ENCODE measurements at regions not wholly inside any gene's neighbourhood (a gene's known extent, or its start where the extent isn't known, plus 50 kb on each side); places are given as distances from the start of the nearest gene placed in this dataset.

- Histone ChIP-seq H3K27me3 (replicated peaks; ENCODE audit: control insufficient read depth, insufficient read depth, low read length) (no peaks in the 10 kb centered on the region), H3K36me3 (ENCODE audit: control insufficient read depth, insufficient read depth, low read length) (no peaks in the 10 kb centered on the region), H3K4me3 (ENCODE audit: low read depth, low read length) (no peak overlapping the region), H3K4me1 (no peaks in the 10 kb centered on the region), H3K9me3 (no peaks in the 10 kb centered on the region)
- H3K27ac Mint-ChIP-seq (ENCODE audit: unreplicated experiment) = no peak overlapping the region
- BruUV-seq (replicated peaks) = no TSS peak
- no peak overlapping the region for H3K4me3 Mint-ChIP-seq (ENCODE audit: unreplicated experiment)
- TF ChIP-seq CTCF (IDR thresholded peaks at IDR 0.05; ENCODE audit: insufficient read depth in 1 of 2, low read depth in 1 of 2, low read length in 1 of 2, severe bottlenecking in 1 of 2, unreplicated experiment in 1 of 2) = no peak
- POLR2A ChIA-PET = no interaction called here
- peaks cover 8% of the 10 kb centered on the region for H3K9me3 Mint-ChIP-seq (ENCODE audit: unreplicated experiment)
- H3K27me3 Mint-ChIP-seq (ENCODE audit: insufficient read depth, unreplicated experiment) = peaks cover 4% of the 10 kb centered on the region
- DNase-seq = no peak
- intact Hi-C loops (cut with micrococcal nuclease; ENCODE audit: unreplicated experiment) = no loop called here
- H3K36me3 Mint-ChIP-seq (ENCODE audit: insufficient read depth, unreplicated experiment) = no peaks in the 10 kb centered on the region
- CTCF ChIA-PET = no interaction called here
- H3K4me1 Mint-ChIP-seq (ENCODE audit: low read depth, unreplicated experiment) = no peaks in the 10 kb centered on the region
Observed at GRCh38 chr2:35337922-35338321, 1017.7 kb upstream of the CRIM1 start.

- intact Hi-C loops (cut with micrococcal nuclease; ENCODE audit: unreplicated experiment) = no loop called here
- Histone ChIP-seq H3K27me3 (replicated peaks; ENCODE audit: control insufficient read depth, insufficient read depth, low read length) (no peaks in the 10 kb centered on the region), H3K9me3 (no peaks in the 10 kb centered on the region), H3K36me3 (ENCODE audit: control insufficient read depth, insufficient read depth, low read length) (no peaks in the 10 kb centered on the region), H3K4me3 (ENCODE audit: low read depth, low read length) (no peak overlapping the region), H3K4me1 (no peaks in the 10 kb centered on the region)
- POLR2A ChIA-PET = no interaction called here
- Mint-ChIP-seq H3K36me3 (ENCODE audit: insufficient read depth, unreplicated experiment) (no peaks in the 10 kb centered on the region), H3K27ac (ENCODE audit: unreplicated experiment) (no peak overlapping the region), H3K4me1 (ENCODE audit: low read depth, unreplicated experiment) (no peaks in the 10 kb centered on the region), H3K9me3 (ENCODE audit: unreplicated experiment) (no peaks in the 10 kb centered on the region), H3K4me3 (ENCODE audit: unreplicated experiment) (no peak overlapping the region), H3K27me3 (ENCODE audit: insufficient read depth, unreplicated experiment) (peaks cover 5% of the 10 kb centered on the region)
- TF ChIP-seq CTCF (IDR thresholded peaks at IDR 0.05; ENCODE audit: insufficient read depth in 1 of 2, low read depth in 1 of 2, low read length in 1 of 2, severe bottlenecking in 1 of 2, unreplicated experiment in 1 of 2) = no peak
- CTCF ChIA-PET = no interaction called here
- no TSS peak for BruUV-seq (replicated peaks)
- no peak for DNase-seq
Observed at GRCh38 chr2:35314049-35314448, 1041.5 kb upstream of the CRIM1 start.

DNA sequence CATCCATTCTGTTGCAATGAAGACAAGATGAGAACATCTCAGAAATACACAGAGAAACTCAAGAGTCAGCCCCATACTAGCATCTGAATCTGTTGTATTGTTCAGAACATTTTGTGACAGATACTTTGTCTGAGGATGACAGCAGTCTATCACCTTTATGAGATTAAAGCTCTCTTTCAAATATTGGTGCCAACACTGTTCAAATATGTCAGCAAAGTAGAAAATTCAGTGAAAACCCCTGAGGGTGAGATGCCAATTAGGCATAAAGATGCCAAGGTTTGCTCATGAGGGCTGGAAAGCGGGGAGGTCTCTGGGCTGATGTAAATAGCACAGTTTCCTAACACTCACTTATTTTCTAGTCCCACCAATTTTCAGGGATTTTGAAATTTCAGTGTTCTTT is 1054.2 kb upstream of the CRIM1 start:
- Mint-ChIP-seq H3K4me1 (ENCODE audit: low read depth, unreplicated experiment) (no peaks in the 10 kb centered on the region), H3K9me3 (ENCODE audit: unreplicated experiment) (no peaks in the 10 kb centered on the region), H3K27ac (ENCODE audit: unreplicated experiment) (no peak overlapping the region), H3K27me3 (ENCODE audit: insufficient read depth, unreplicated experiment) (no peaks in the 10 kb centered on the region), H3K4me3 (ENCODE audit: unreplicated experiment) (no peak overlapping the region), H3K36me3 (ENCODE audit: insufficient read depth, unreplicated experiment) (no peaks in the 10 kb centered on the region)
- ChIA-PET POLR2A (no interaction called here), CTCF (no interaction called here)
- no peak overlapping the region for H3K4me3 ChIP-seq (ENCODE audit: low read depth, low read length)
- no peaks in the 10 kb centered on the region for H3K9me3 ChIP-seq
- intact Hi-C loops (cut with micrococcal nuclease; ENCODE audit: unreplicated experiment) = no loop called here
- no peaks in the 10 kb centered on the region for H3K4me1 ChIP-seq
- BruUV-seq (replicated peaks) = no TSS peak
- H3K36me3 ChIP-seq (ENCODE audit: control insufficient read depth, insufficient read depth, low read length) = no peaks in the 10 kb centered on the region
- no peak for TF ChIP-seq CTCF (IDR thresholded peaks at IDR 0.05; ENCODE audit: insufficient read depth in 1 of 2, low read depth in 1 of 2, low read length in 1 of 2, severe bottlenecking in 1 of 2, unreplicated experiment in 1 of 2)
- DNase-seq = no peak
- H3K27me3 ChIP-seq (replicated peaks; ENCODE audit: control insufficient read depth, insufficient read depth, low read length) = no peaks in the 10 kb centered on the region

All from Caco-2 (cell line).